Pancreas (tissue), 10 donors: ENCODE measurements at regions not wholly inside any gene's neighbourhood (a gene's known extent, or its start where the extent isn't known, plus 50 kb on each side); places are given as distances from the start of the nearest gene placed in this dataset.
A peak's percentile ranks its signal among the peaks of the same experiment; 100 is the strongest.

Experiments
- ATAC-seq, 4 donors: fragments of 200-7000 bp; cut with Tn5 transposase; one replicate each; pipeline versions ENCODE4 v1.8.0 to v1.9.1; 2020; ENCODE audit warnings: mild to moderate bottlenecking in 4 of 4, moderate library complexity in 4 of 4
- DNase-seq, 6 donors: peaks; one replicate each; pipeline ENCODE4 v3.0.0-alpha.2; 2020
- FAIRE-seq: peaks from 2 replicates; lab custom pipeline; 2012; peaks lifted over from hg19 to GRCh38; lab: Jason Lieb, UNC
- H3K27ac ChIP-seq, 4 donors: fragments of 200-600 bp; sonication (generic); 1 replicate in 3 of 4; 2 replicates in 1 of 4; pipeline versions ENCODE4 v1.5.0 to v1.8.0; 2020
- H3K27me3 ChIP-seq, 4 donors: fragments of 200-600 bp; one replicate each; pipeline ENCODE4 v1.8.0; 2021
- H3K36me3 ChIP-seq, 3 donors: fragments of 200-600 bp; sonication (generic) in 1 of 3; one replicate each; pipeline versions ENCODE4 v1.5.0 to v1.8.0; 2020 to 2021
- H3K4me1 ChIP-seq, 3 donors: fragments of 200-600 bp; one replicate each; pipeline ENCODE4 v1.8.0; 2021
- H3K4me3 ChIP-seq, 4 donors: fragments of 200-600 bp; sonication (generic) in 2 of 4; one replicate each; pipeline versions ENCODE4 v1.5.0 to v1.8.0; 2020 to 2021
- H3K9me3 ChIP-seq, 4 donors: fragments of 200-600 bp; one replicate each; pipeline ENCODE4 v1.8.0; 2021
- CTCF ChIP-seq, 4 donors: fragments of 200-600 bp; sonication (generic) in 3 of 4; IDR thresholded peaks; one replicate each; pipeline versions ENCODE4 v1.5.0 to v1.8.0; 2021; ENCODE audit warnings: antibody characterized with exemption in 4 of 4
- WGBS, 2 donors: extraction: QIAGEN DNeasy Blood & Tissue Kit; methylation state at CpG; one replicate each; pipeline ENCODE4 v1.1.7; 2013; 5-methylcytosine and 5-hydroxymethylcytosine counted together
- intact Hi-C, 3 donors: fragments of 100-400 bp; cut with DNase I; formaldehyde crosslinking; loops; one replicate each; pipeline versions ENCODE4 v1.11.1 to v1.14.2; 2022
- donor health status: healthy with polysubstance abuse.
- donor health status: DM: no; HTN: no; CAD: no; lungs with moderate emphysema.
- donor health status: DM: no; HTN: no; CAD: no.
- donor health status: control.
- donor health status: control.
- donor health status: Bipolar disorder and iron deficiency.
- donor health status: DM: yes; HTN: yes; CAD: no.
- donor health status: DM: no; HTN: no; CAD: no.
- donor health status: DM: no; HTN: no; CAD: no.
- donor health status: DM: yes; HTN: yes; CAD: no.

GRCh38 chr7:80309377-80309776, 174.7 kb downstream of the GNAI1 start:
- H3K4me1 ChIP-seq = no peaks in the 10 kb centered on the region
- no peaks in the 10 kb centered on the region for H3K9me3 ChIP-seq
- no peak overlapping the region for H3K4me3 ChIP-seq
- 91 to 97% methylated on average over 3 of the region's 3 CpGs for WGBS, 2 donors
- FAIRE-seq (no peak), DNase-seq (no peak), ATAC-seq (no peak)
- no peaks in the 10 kb centered on the region for H3K27me3 ChIP-seq
- intact Hi-C loops = no loop called here
- TF ChIP-seq CTCF (IDR thresholded peaks at IDR 0.05) = no peak
- no peaks in the 10 kb centered on the region for H3K36me3 ChIP-seq
- H3K27ac ChIP-seq = no peak overlapping the region

GRCh38 chr7:80307227-80307856, 172.7 kb downstream of the GNAI1 start:
- H3K4me3 ChIP-seq = no peak overlapping the region
- WGBS, 2 donors = 80 to 91% methylated on average over 2 of the region's 2 CpGs
- no peak overlapping the region for H3K27ac ChIP-seq
- no peaks in the 10 kb centered on the region for H3K4me1 ChIP-seq
- no peak for DNase-seq
- TF ChIP-seq CTCF (IDR thresholded peaks at IDR 0.05) = no peak
- H3K36me3 ChIP-seq = no peaks in the 10 kb centered on the region
- no peaks in the 10 kb centered on the region for H3K9me3 ChIP-seq
- no peaks in the 10 kb centered on the region for H3K27me3 ChIP-seq
- FAIRE-seq = no peak
- peak in 1 of 4 donors; percentile 47 for ATAC-seq
- intact Hi-C loops = no loop called here

DNA sequence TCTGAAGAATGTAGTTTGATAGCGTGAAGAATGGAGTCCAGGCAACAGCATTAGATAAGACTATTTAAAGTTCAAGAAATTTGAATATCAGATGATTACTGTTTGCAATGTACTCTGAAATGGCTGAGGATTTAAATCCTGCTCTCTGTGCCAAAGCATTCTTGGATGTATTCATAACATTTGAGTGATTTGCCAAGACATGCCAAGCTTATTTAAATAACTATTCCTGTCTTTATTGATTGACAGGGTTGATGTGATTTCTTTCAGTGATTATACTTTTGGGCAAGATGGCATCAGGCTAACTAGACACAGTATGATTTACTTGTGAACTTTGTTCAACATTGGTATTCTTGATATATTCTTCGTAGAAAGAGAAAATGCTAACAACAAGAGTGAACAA, 168.7 kb downstream of the GNAI1 start:
- FAIRE-seq (no peak), DNase-seq (no peak), ATAC-seq (no peak)
- no peak overlapping the region for H3K4me3 ChIP-seq
- H3K36me3 ChIP-seq = no peaks in the 10 kb centered on the region
- no peak overlapping the region for H3K27ac ChIP-seq
- no peaks in the 10 kb centered on the region for H3K9me3 ChIP-seq
- TF ChIP-seq CTCF (IDR thresholded peaks at IDR 0.05) = no peak
- no peaks in the 10 kb centered on the region for H3K27me3 ChIP-seq
- H3K4me1 ChIP-seq = no peaks in the 10 kb centered on the region
- intact Hi-C loops = no loop called here
- 76 to 77% methylated on average over 2 of the region's 2 CpGs for WGBS, 2 donors

DNA sequence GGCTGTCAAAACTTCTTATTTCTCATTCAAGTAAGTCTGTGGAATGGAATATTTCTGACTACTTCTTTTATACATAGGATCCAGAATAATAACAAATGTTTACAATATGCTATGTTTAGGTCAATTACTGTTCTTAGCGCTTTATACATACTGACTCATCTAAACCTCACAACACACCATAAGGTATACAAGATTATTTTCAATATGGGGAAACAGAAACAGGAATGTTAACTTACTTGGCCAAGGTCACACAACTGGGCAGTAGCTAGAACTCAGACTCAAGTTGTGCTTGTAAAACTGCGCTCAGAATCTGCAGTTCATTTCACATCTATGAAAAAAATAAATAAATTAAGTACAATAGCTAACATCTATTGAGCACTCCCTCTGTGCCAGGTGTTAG, 168.0 kb downstream of the GNAI1 start:
- no peak for FAIRE-seq
- WGBS, 2 donors = 82 to 84% methylated on average over 2 of the region's 2 CpGs

More for the DNA sequence above, 168.0 kb downstream of the GNAI1 start:
- no peak for TF ChIP-seq CTCF (IDR thresholded peaks at IDR 0.05)
- intact Hi-C loops = no loop called here
- Histone ChIP-seq H3K4me1 (no peaks in the 10 kb centered on the region), H3K36me3 (no peaks in the 10 kb centered on the region), H3K9me3 (no peaks in the 10 kb centered on the region), H3K27me3 (no peaks in the 10 kb centered on the region), H3K27ac (no peak overlapping the region), H3K4me3 (no peak overlapping the region)
- ATAC-seq (no peak), DNase-seq (no peak)
